ENCODE measurements at regions not wholly inside any gene's neighbourhood (a gene's known extent, or its start where the extent isn't known, plus 50 kb on each side); places are given as distances from the start of the nearest gene placed in this dataset.

GRCh38 chr20:48011025-48011424 lies 225.7 kb upstream of the SULF2 start:
- Histone ChIP-seq H3K4me2 (ENCODE audit: low read length) (no peak overlapping the region), H3K4ac (ENCODE audit: low read depth, low read length) (no peak overlapping the region), H3K14ac (ENCODE audit: low read length) (no peak overlapping the region), H3K27me3 (ENCODE audit: insufficient read depth, low read length) (peaks cover 2% of the 10 kb centered on the region), H2BK120ac (ENCODE audit: insufficient read depth, low read length, poor library complexity) (no peak overlapping the region), H3K18ac (ENCODE audit: low read length) (no peak overlapping the region), H4K8ac (ENCODE audit: low read depth, low read length) (no peak overlapping the region), H2AK5ac (ENCODE audit: low read length) (no peak overlapping the region), H3K4me1 (ENCODE audit: control insufficient read depth in 1 of 2, insufficient read depth in 2 of 2, low read length in 2 of 2) (no peaks in the 10 kb centered on the region), H4K12ac (ENCODE audit: low read depth, low read length) (no peak overlapping the region), H3K9ac (ENCODE audit: low read length) (no peak overlapping the region), H3K27ac (ENCODE audit: low read depth, low read length) (no peak overlapping the region), H4K91ac (ENCODE audit: low read depth, low read length) (no peak overlapping the region), H3K4me3 (ENCODE audit: low read depth, low read length) (no peak overlapping the region), H3K23ac (ENCODE audit: low read length) (no peak overlapping the region), H3K36me3 (ENCODE audit: control insufficient read depth in 1 of 2, insufficient read depth in 2 of 2, low read length in 2 of 2) (no peaks in the 10 kb centered on the region), H2BK12ac (ENCODE audit: low read length) (no peak overlapping the region), H2BK5ac (ENCODE audit: low read depth, low read length, poor library complexity) (no peak overlapping the region), H3K79me1 (ENCODE audit: low read length) (no peaks in the 10 kb centered on the region), H3K9me3 (ENCODE audit: insufficient read depth, low read depth, low read length) (peaks cover 3% of the 10 kb centered on the region), H2AFZ (ENCODE audit: insufficient read depth, low read length, poor library complexity) (no peak overlapping the region), H3K79me2 (ENCODE audit: control insufficient read depth, insufficient read depth, low read length, poor library complexity) (no peaks in the 10 kb centered on the region)
- no peak for DNase-seq
- no CpG with 5 or more reads among the region's 2 CpGs for WGBS (ENCODE audit: extremely low coverage, insufficient coverage, insufficient read length)

GRCh38 chr20:48010623-48011022 lies 225.3 kb upstream of the SULF2 start:
- H3K79me2 ChIP-seq (ENCODE audit: control insufficient read depth, insufficient read depth, low read length, poor library complexity), result no peaks in the 10 kb centered on the region
- H3K27ac ChIP-seq (ENCODE audit: low read depth, low read length), result no peak overlapping the region
- H2AK5ac ChIP-seq (ENCODE audit: low read length), result no peak overlapping the region
- H3K4me3 ChIP-seq (ENCODE audit: low read depth, low read length), result no peak overlapping the region
- H2BK5ac ChIP-seq (ENCODE audit: low read depth, low read length, poor library complexity), result no peak overlapping the region
- H3K79me1 ChIP-seq (ENCODE audit: low read length), result no peaks in the 10 kb centered on the region
- peaks cover 2% of the 10 kb centered on the region for H3K27me3 ChIP-seq (ENCODE audit: insufficient read depth, low read length)
- H3K18ac ChIP-seq (ENCODE audit: low read length), result no peak overlapping the region
- no peak overlapping the region for H3K9ac ChIP-seq (ENCODE audit: low read length)
- no CpG with 5 or more reads among the region's 3 CpGs for WGBS (ENCODE audit: extremely low coverage, insufficient coverage, insufficient read length)
- H2AFZ ChIP-seq (ENCODE audit: insufficient read depth, low read length, poor library complexity), result no peak overlapping the region
- H3K4ac ChIP-seq (ENCODE audit: low read depth, low read length), result no peak overlapping the region
- H3K4me2 ChIP-seq (ENCODE audit: low read length), result no peak overlapping the region
- DNase-seq, result no peak
- H3K23ac ChIP-seq (ENCODE audit: low read length), result no peak overlapping the region
- peaks cover 3% of the 10 kb centered on the region for H3K9me3 ChIP-seq (ENCODE audit: insufficient read depth, low read depth, low read length)
- H3K4me1 ChIP-seq (ENCODE audit: control insufficient read depth in 1 of 2, insufficient read depth in 2 of 2, low read length in 2 of 2), result no peaks in the 10 kb centered on the region
- H3K36me3 ChIP-seq (ENCODE audit: control insufficient read depth in 1 of 2, insufficient read depth in 2 of 2, low read length in 2 of 2), result no peaks in the 10 kb centered on the region
- H3K14ac ChIP-seq (ENCODE audit: low read length), result no peak overlapping the region
- no peak overlapping the region for H2BK120ac ChIP-seq (ENCODE audit: insufficient read depth, low read length, poor library complexity)
- H4K8ac ChIP-seq (ENCODE audit: low read depth, low read length), result no peak overlapping the region
- H4K12ac ChIP-seq (ENCODE audit: low read depth, low read length), result no peak overlapping the region
- no peak overlapping the region for H2BK12ac ChIP-seq (ENCODE audit: low read length)
- H4K91ac ChIP-seq (ENCODE audit: low read depth, low read length), result no peak overlapping the region

DNA sequence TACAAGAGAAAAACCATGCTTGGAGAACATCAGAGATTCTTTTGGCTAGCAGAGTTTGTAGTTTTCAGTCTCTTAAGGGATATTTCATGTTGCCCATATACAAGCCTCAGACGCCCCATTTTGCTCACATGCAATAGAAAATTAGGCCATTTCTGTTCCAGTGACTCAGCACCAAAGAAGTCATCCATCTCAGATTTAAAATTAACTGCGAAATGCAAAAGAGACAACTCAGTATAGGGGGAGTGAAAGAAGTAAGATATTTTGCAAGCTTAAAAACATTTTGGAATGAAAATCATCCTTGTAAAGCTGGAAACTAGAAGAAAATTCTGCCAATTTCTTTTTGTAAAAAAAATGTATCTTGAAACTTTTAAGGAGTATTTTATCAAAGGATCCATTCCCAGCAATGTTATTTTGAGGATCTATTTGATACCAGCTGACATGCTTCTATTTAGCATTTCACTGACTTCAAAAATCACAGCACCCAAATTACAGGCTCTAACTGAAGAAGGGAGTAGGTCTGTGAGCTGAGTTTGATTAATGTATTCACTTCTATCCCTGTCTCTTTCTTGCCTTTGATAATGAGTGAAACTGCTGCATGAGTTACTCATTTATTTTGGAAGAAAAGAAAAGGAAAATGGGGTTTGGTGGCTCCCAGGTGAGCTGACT lies 223.7 kb upstream of the SULF2 start:
- no peak overlapping the region for H2AK5ac ChIP-seq (ENCODE audit: low read length)
- H2BK12ac ChIP-seq (ENCODE audit: low read length), result no peak overlapping the region
- no peak overlapping the region for H2BK5ac ChIP-seq (ENCODE audit: low read depth, low read length, poor library complexity)
- no peak overlapping the region for H3K23ac ChIP-seq (ENCODE audit: low read length)
- H3K14ac ChIP-seq (ENCODE audit: low read length), result no peak overlapping the region
- H4K8ac ChIP-seq (ENCODE audit: low read depth, low read length), result no peak overlapping the region
- no peak overlapping the region for H3K18ac ChIP-seq (ENCODE audit: low read length)
- H3K27ac ChIP-seq (ENCODE audit: low read depth, low read length), result no peak overlapping the region
- H2BK120ac ChIP-seq (ENCODE audit: insufficient read depth, low read length, poor library complexity), result no peak overlapping the region
- no peaks in the 10 kb centered on the region for H3K27me3 ChIP-seq (ENCODE audit: insufficient read depth, low read length)
- H4K12ac ChIP-seq (ENCODE audit: low read depth, low read length), result no peak overlapping the region
- H3K79me1 ChIP-seq (ENCODE audit: low read length), result no peaks in the 10 kb centered on the region
- no peak overlapping the region for H3K4ac ChIP-seq (ENCODE audit: low read depth, low read length)
- DNase-seq, result no peak
- no peaks in the 10 kb centered on the region for H3K4me1 ChIP-seq (ENCODE audit: control insufficient read depth in 1 of 2, insufficient read depth in 2 of 2, low read length in 2 of 2)
- no CpG with 5 or more reads among the region's 2 CpGs for WGBS (ENCODE audit: extremely low coverage, insufficient coverage, insufficient read length)
- no peaks in the 10 kb centered on the region for H3K79me2 ChIP-seq (ENCODE audit: control insufficient read depth, insufficient read depth, low read length, poor library complexity)
- H3K36me3 ChIP-seq (ENCODE audit: control insufficient read depth in 1 of 2, insufficient read depth in 2 of 2, low read length in 2 of 2), result no peaks in the 10 kb centered on the region
- no peak overlapping the region for H3K4me2 ChIP-seq (ENCODE audit: low read length)
- H3K4me3 ChIP-seq (ENCODE audit: low read depth, low read length), result no peak overlapping the region
- no peak overlapping the region for H4K91ac ChIP-seq (ENCODE audit: low read depth, low read length)
- no peak overlapping the region for H2AFZ ChIP-seq (ENCODE audit: insufficient read depth, low read length, poor library complexity)
- no peak overlapping the region for H3K9ac ChIP-seq (ENCODE audit: low read length)
- peaks cover 3% of the 10 kb centered on the region for H3K9me3 ChIP-seq (ENCODE audit: insufficient read depth, low read depth, low read length)

DNA sequence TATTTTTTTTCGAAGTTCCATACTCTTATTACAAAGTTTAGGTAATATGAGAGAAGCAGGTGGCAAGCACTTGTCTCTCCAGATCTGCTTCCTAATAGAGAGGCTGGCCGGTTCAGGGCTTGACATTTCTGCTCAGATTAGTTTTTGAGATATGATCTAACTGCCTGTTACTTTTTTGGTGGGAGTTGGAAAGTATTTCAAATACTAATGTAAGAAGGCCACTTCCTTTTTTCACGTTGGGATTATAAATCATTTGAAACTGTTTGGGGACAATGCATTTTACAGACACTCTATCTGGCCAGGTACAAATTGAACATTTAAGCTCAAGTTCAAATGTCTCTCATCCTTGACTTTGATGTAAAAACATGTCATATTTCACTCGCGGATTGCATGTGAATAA lies 222.1 kb upstream of the SULF2 start:
- Histone ChIP-seq H3K79me1 (ENCODE audit: low read length) (no peaks in the 10 kb centered on the region), H3K79me2 (ENCODE audit: control insufficient read depth, insufficient read depth, low read length, poor library complexity) (no peaks in the 10 kb centered on the region), H4K12ac (ENCODE audit: low read depth, low read length) (no peak overlapping the region), H3K27ac (ENCODE audit: low read depth, low read length) (no peak overlapping the region), H3K18ac (ENCODE audit: low read length) (no peak overlapping the region), H2BK120ac (ENCODE audit: insufficient read depth, low read length, poor library complexity) (no peak overlapping the region), H3K9ac (ENCODE audit: low read length) (no peak overlapping the region), H3K23ac (ENCODE audit: low read length) (no peak overlapping the region), H3K4me2 (ENCODE audit: low read length) (no peak overlapping the region), H4K8ac (ENCODE audit: low read depth, low read length) (no peak overlapping the region), H2BK12ac (ENCODE audit: low read length) (no peak overlapping the region), H3K4ac (ENCODE audit: low read depth, low read length) (no peak overlapping the region), H3K27me3 (ENCODE audit: insufficient read depth, low read length) (no peaks in the 10 kb centered on the region), H3K4me1 (ENCODE audit: control insufficient read depth in 1 of 2, insufficient read depth in 2 of 2, low read length in 2 of 2) (no peaks in the 10 kb centered on the region), H2AK5ac (ENCODE audit: low read length) (no peak overlapping the region), H2AFZ (ENCODE audit: insufficient read depth, low read length, poor library complexity) (no peak overlapping the region), H2BK5ac (ENCODE audit: low read depth, low read length, poor library complexity) (no peak overlapping the region), H3K9me3 (ENCODE audit: insufficient read depth, low read depth, low read length) (peaks cover 4% of the 10 kb centered on the region), H3K4me3 (ENCODE audit: low read depth, low read length) (no peak overlapping the region), H4K91ac (ENCODE audit: low read depth, low read length) (no peak overlapping the region), H3K14ac (ENCODE audit: low read length) (no peak overlapping the region), H3K36me3 (ENCODE audit: control insufficient read depth in 1 of 2, insufficient read depth in 2 of 2, low read length in 2 of 2) (no peaks in the 10 kb centered on the region)
- WGBS (ENCODE audit: extremely low coverage, insufficient coverage, insufficient read length), result no CpG with 5 or more reads among the region's 5 CpGs
- DNase-seq, result no peak
